HCT116 (cell line): ENCODE measurements at regions not wholly inside any gene's neighbourhood (a gene's known extent, or its start where the extent isn't known, plus 50 kb on each side); places are given as distances from the start of the nearest gene placed in this dataset.

Experiments
- ATAC-seq: fragments of 200-7000 bp; cut with Tn5 transposase; 2 replicates; pipeline ENCODE4 v1.9.1; 2020; ENCODE audit warnings: mild to moderate bottlenecking, moderate library complexity
- BruUV-seq: library from RNA; stranded (reverse); fragments of 400-500 nt; replicated peaks from 2 replicates; lab custom pipeline; 2021; lab: Mats Ljungman, UMichigan
- CTCF ChIA-PET: fragments of 300-600 bp; sonication (Branson Sonifier 250); formaldehyde crosslinking; loops from one replicate; lab custom pipeline; 2021; ENCODE audit warnings: antibody characterized with exemption; lab: Charles Lee
- POLR2A ChIA-PET: fragments of 300-600, 350-600 bp; sonication (Branson Sonifier 250); formaldehyde crosslinking; loops from one replicate; lab custom pipeline; 2021; ENCODE audit warnings: antibody characterized with exemption; lab: Charles Lee
- RAD21 ChIA-PET, 2 experiments: fragments of 300-600 bp; sonication (Branson Sonifier 250); formaldehyde crosslinking; loops; one replicate each; lab custom pipeline; 2023; ENCODE audit warnings: low total read pairs in 2 of 2; ENCODE audit not compliant: uncharacterized antibody in 2 of 2, unreplicated experiment in 2 of 2, low non-redundant PET in 1 of 2; lab: Charles Lee
- DNase-seq: peaks from one replicate; pipeline ENCODE4 v3.0.0-alpha.2; 2010; ENCODE audit warnings: low read depth, low spot score
- H2AFZ ChIP-seq: fragments of 200-600 bp; shearing (Covaris generic), sonication (generic); 2 replicates; pipeline ENCODE4 v1.6.1; 2017; ENCODE audit warnings: low read depth, mixed run types, mixed read lengths, antibody characterized with exemption, low read length; ENCODE audit not compliant: poor library complexity, severe bottlenecking
- H3K27ac ChIP-seq: 2 replicates; pipeline ENCODE4 v1.5.1; 2012; ENCODE audit warnings: low read depth, low read length
- H3K27me3 ChIP-seq: fragments of 200-600 bp; sonication (generic); 2 replicates; pipeline ENCODE4 v1.6.1; 2016; ENCODE audit warnings: mixed run types, low read length, mixed read lengths; ENCODE audit not compliant: insufficient read depth
- H3K36me3 ChIP-seq, 2 experiments: fragments of 200-500 bp in 1 of 2; fragments of 200-600 bp in 1 of 2; sonication (Bioruptor generic) in 1 of 2; sonication (generic) in 1 of 2; 2 replicates each; pipeline versions ENCODE4 v1.5.1 to v1.6.1; 2014 to 2016; ENCODE audit warnings: low read length in 2 of 2, inconsistent platforms in 1 of 2, mixed read lengths in 1 of 2, mixed run types in 1 of 2; ENCODE audit not compliant: insufficient read depth in 2 of 2, control insufficient read depth in 1 of 2
- H3K4me1 ChIP-seq, 2 experiments: fragments of 200-600 bp in 1 of 2; sonication (generic) in 1 of 2; 2 replicates each; pipeline versions ENCODE4 v1.5.1 to v1.6.1; 2012 to 2017; ENCODE audit warnings: low read length in 2 of 2, inconsistent platforms in 1 of 2, mild to moderate bottlenecking in 1 of 2, mixed read lengths in 1 of 2, mixed run types in 1 of 2, moderate library complexity in 1 of 2; ENCODE audit not compliant: insufficient read depth in 2 of 2, control insufficient read depth in 1 of 2
- H3K4me2 ChIP-seq: fragments of 200-600 bp; sonication (generic); 2 replicates; pipeline ENCODE4 v1.6.1; 2017; ENCODE audit warnings: mixed run types, low read length, mixed read lengths
- H3K4me3 ChIP-seq, 2 experiments: fragments of 200-600 bp in 1 of 2; sonication (generic) in 1 of 2; replicated peaks in 1 of 2; 2 replicates each; pipeline ENCODE4 v1.5.1; 2011 to 2016; ENCODE audit warnings: low read length in 2 of 2, control low read depth in 1 of 2, low read depth in 1 of 2, mild to moderate bottlenecking in 1 of 2, mixed read lengths in 1 of 2, mixed run types in 1 of 2
- H3K79me2 ChIP-seq: fragments of 200-600 bp; sonication (generic); 2 replicates; pipeline ENCODE4 v1.6.1; 2017; ENCODE audit warnings: mild to moderate bottlenecking, mixed run types, low read length, moderate library complexity, mixed read lengths; ENCODE audit not compliant: insufficient read depth
- H3K9ac ChIP-seq: fragments of 200-600 bp; sonication (generic); 2 replicates; pipeline ENCODE4 v1.6.1; 2016; ENCODE audit warnings: low read length, mixed read lengths
- H3K9me2 ChIP-seq: fragments of 200-600 bp; sonication (generic), shearing (Covaris generic); 2 replicates; pipeline ENCODE4 v1.6.1; 2017; ENCODE audit warnings: mixed run types, mild to moderate bottlenecking, moderate library complexity; ENCODE audit not compliant: insufficient read depth
- H3K9me3 ChIP-seq, 2 experiments: fragments of 200-500 bp in 1 of 2; fragments of 200-600 bp in 1 of 2; sonication (Bioruptor generic) in 1 of 2; sonication (generic) in 1 of 2; 2 replicates each; pipeline ENCODE4 v1.6.1; 2014 to 2017; ENCODE audit warnings: low read length in 2 of 2, mixed read lengths in 2 of 2, inconsistent platforms in 1 of 2, low read depth in 1 of 2, mild to moderate bottlenecking in 1 of 2, mixed run types in 1 of 2, moderate library complexity in 1 of 2; ENCODE audit not compliant: control insufficient read depth in 1 of 2, insufficient read depth in 1 of 2
- H4K20me1 ChIP-seq: fragments of 200-600 bp; sonication (generic), shearing (Covaris generic); 2 replicates; pipeline ENCODE4 v1.6.1; 2017; ENCODE audit warnings: mixed run types, mild to moderate bottlenecking, moderate library complexity; ENCODE audit not compliant: insufficient read depth
- ATF3 ChIP-seq: IDR thresholded peaks from 2 replicates; pipeline ENCODE4 v1.6.1; 2012
- CBX3 ChIP-seq: IDR thresholded peaks from 2 replicates; pipeline ENCODE4 v1.6.1; 2012; ENCODE audit warnings: low read depth
- ELF1 ChIP-seq: IDR thresholded peaks from 2 replicates; pipeline ENCODE4 v1.6.1; 2012; ENCODE audit warnings: low read depth, borderline replicate concordance
- EZH2 ChIP-seq: fragments of 200-600 bp; sonication (generic); IDR thresholded peaks from 2 replicates; pipeline ENCODE4 v1.6.1; 2017; ENCODE audit warnings: antibody characterized with exemption, mixed run types
- EZH2phosphoT487 ChIP-seq: fragments of 200-600 bp; IDR thresholded peaks from 2 replicates; pipeline ENCODE4 v1.6.1; 2018; ENCODE audit warnings: antibody characterized with exemption, borderline replicate concordance
- POLR2A ChIP-seq: IDR thresholded peaks from 2 replicates; pipeline ENCODE4 v1.7.0; 2011; ENCODE audit warnings: borderline replicate concordance; ENCODE audit not compliant: insufficient read depth, insufficient read length; ENCODE audit errors: extremely low read depth
- SIN3A ChIP-seq: IDR thresholded peaks from 2 replicates; pipeline ENCODE4 v1.6.1; 2012; ENCODE audit warnings: low read depth
- SP1 ChIP-seq: IDR thresholded peaks from 2 replicates; pipeline ENCODE4 v1.6.1; 2012; ENCODE audit warnings: low read depth
- TCF7L2 ChIP-seq: IDR thresholded peaks from 2 replicates; pipeline ENCODE4 v1.7.0; 2011; ENCODE audit warnings: borderline replicate concordance, inconsistent platforms; ENCODE audit not compliant: insufficient read depth, insufficient read length; ENCODE audit errors: extremely low read depth
- YY1 ChIP-seq: IDR thresholded peaks from 2 replicates; pipeline ENCODE4 v1.6.1; 2011; ENCODE audit warnings: low read length, low read depth, moderate library complexity, mild to moderate bottlenecking; ENCODE audit not compliant: insufficient replicate concordance; ENCODE audit errors: extremely low read depth
- ZBTB33 ChIP-seq: IDR thresholded peaks from 2 replicates; pipeline ENCODE4 v1.6.1; 2011; ENCODE audit warnings: mild to moderate bottlenecking, low read length, moderate library complexity; ENCODE audit not compliant: insufficient replicate concordance; ENCODE audit errors: extremely low read depth
- ZFX ChIP-seq: fragments of 450-650 bp; IDR thresholded peaks from 2 replicates; pipeline ENCODE4 v1.6.1; 2017
- intact Hi-C: fragments of 100-400 bp; cut with micrococcal nuclease; formaldehyde crosslinking; loops from 2 replicates; pipeline ENCODE4 v1.10.0; 2022

- H3K36me3 ChIP-seq: no peaks in the 10 kb centered on the region
- no peak overlapping the region for H2AFZ ChIP-seq
- ChIA-PET POLR2A (no interaction called here), CTCF (no interaction called here), RAD21 (no interaction called here)
- DNase-seq: no peak
- no peaks in the 10 kb centered on the region for H3K4me1 ChIP-seq
- no peaks in the 10 kb centered on the region for H3K27me3 ChIP-seq
- intact Hi-C loops: no loop called here
- H3K9ac ChIP-seq: no peak overlapping the region
- H4K20me1 ChIP-seq: no peaks in the 10 kb centered on the region
- no peaks in the 10 kb centered on the region for H3K9me3 ChIP-seq
- BruUV-seq: no TSS peak
- no peak overlapping the region for H3K4me3 ChIP-seq
- no peaks in the 10 kb centered on the region for H3K9me2 ChIP-seq
- TF ChIP-seq SIN3A (no peak), ZFX (no peak), EZH2phosphoT487 (no peak), CBX3 (no peak), ZBTB33 (no peak), ELF1 (no peak), POLR2A (no peak), SP1 (no peak), ATF3 (no peak), TCF7L2 (no peak), EZH2 (no peak), YY1 (no peak)
- no peak for ATAC-seq
- no peak overlapping the region for H3K27ac ChIP-seq
- H3K4me2 ChIP-seq: no peak overlapping the region
- H3K79me2 ChIP-seq: no peaks in the 10 kb centered on the region
Observed at GRCh38 chr4:36467670-36468069, 186.3 kb downstream of the DTHD1 start.
